Stimulated activated CD4-positive, alpha-beta T cell treated with anti-CD3 and anti-CD28 coated beads, Interleukin-12 subunit alpha, Interleukin-12 subunit beta, amount 100 ng/mL, for 24 hours (primary cell): ENCODE measurements at regions not wholly inside any gene's neighbourhood (a gene's known extent, or its start where the extent isn't known, plus 50 kb on each side); places are given as distances from the start of the nearest gene placed in this dataset.
"Not testable (repeated sequence)": the region's sequence is repeated elsewhere in the genome, so short reads cannot be mapped to it uniquely, and the experiment has no call there.

Source experiments
- DNase-seq, 2 experiments: peaks; one replicate each; pipeline ENCODE4 v3.0.0-alpha.2; 2020; ENCODE audit warnings: low read depth in 2 of 2

GRCh38 chr6:33895296-33895695 lies 91.5 kb upstream of the MLN start:
- DNase-seq, result no peak

- DNase-seq, result no peak
Measured at GRCh38 chr6:33894438-33894837, 90.6 kb upstream of the MLN start.

GRCh38 chr6:33892581-33893346 lies 89.0 kb upstream of the MLN start:
- no peak for DNase-seq

GRCh38 chr6:33888664-33889200 lies 84.9 kb upstream of the MLN start:
- no peak for DNase-seq

- DNase-seq, result no peak
Measured at GRCh38 chr6:33888183-33888582, 84.4 kb upstream of the MLN start.

GRCh38 chr6:33886673-33887144 lies 82.9 kb upstream of the MLN start:
- DNase-seq, result peak in 1 of 2 experiments; percentile 7

- no peak for DNase-seq
Measured at GRCh38 chr6:33885132-33886057, 81.6 kb upstream of the MLN start.

GRCh38 chr6:33883621-33884020 lies 79.8 kb upstream of the MLN start:
- DNase-seq, result not testable (repeated sequence)

- no peak for DNase-seq
Measured at GRCh38 chr6:33882154-33882553, 78.4 kb upstream of the MLN start.

- no peak for DNase-seq
Measured at GRCh38 chr6:33880766-33881165, 77.0 kb upstream of the MLN start.

GRCh38 chr6:33880104-33880678 lies 76.4 kb upstream of the MLN start:
- no peak for DNase-seq

- DNase-seq, result no peak
Measured at GRCh38 chr6:33878562-33878961, 74.8 kb upstream of the MLN start.

GRCh38 chr6:33877982-33878535 lies 74.3 kb upstream of the MLN start:
- DNase-seq, result no peak

GRCh38 chr6:33875696-33876095 lies 71.9 kb upstream of the MLN start:
- no peak for DNase-seq

GRCh38 chr6:33875141-33875581 lies 71.4 kb upstream of the MLN start:
- DNase-seq, result no peak

- no peak for DNase-seq
Measured at GRCh38 chr6:33874136-33874760, 70.4 kb upstream of the MLN start.

- no peak for DNase-seq
Measured at GRCh38 chr6:33872761-33873160, 69.0 kb upstream of the MLN start.

- DNase-seq, result no peak
Measured at GRCh38 chr6:33869826-33870423, 66.1 kb upstream of the MLN start.

GRCh38 chr6:33869121-33869520 lies 65.3 kb upstream of the MLN start:
- DNase-seq, result no peak

GRCh38 chr6:33868141-33868540 lies 64.3 kb upstream of the MLN start:
- no peak for DNase-seq
